ENCODE measurements at regions not wholly inside any gene's neighbourhood (a gene's known extent, or its start where the extent isn't known, plus 50 kb on each side); places are given as distances from the start of the nearest gene placed in this dataset.

DNA sequence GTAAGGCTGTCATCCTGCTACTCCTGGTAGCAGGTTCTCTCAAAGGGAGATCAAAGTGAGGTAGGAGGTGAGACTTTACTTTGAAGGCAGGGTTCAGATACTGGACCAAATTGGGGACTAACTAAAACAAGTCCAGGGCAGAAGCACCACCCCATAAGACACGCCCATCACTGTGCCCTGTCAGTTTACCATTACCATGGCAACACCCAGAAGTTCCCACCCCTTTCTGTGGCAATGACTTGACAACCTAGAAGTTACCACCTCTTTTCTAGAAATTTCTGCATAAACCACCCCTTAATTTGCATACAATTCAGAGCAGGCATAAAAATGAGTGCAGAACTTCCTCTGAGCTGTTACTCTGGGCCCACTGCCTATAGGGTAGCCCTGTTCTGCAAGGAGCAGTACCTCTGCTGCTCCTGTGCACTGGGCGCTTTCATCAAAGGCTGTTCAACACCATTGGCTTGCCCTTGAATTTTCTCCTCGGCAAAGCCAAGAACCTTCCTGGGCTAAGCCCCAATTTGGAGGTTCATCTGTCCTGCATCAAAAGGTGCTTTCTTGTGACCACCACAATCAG lies 64.8 kb upstream of the MAX start:
- DNase-seq, result no peak
- ChIA-PET CTCF (interaction anchor here (1.4 to 5.1 kb wide), 3 partner anchors 245 to 792 kb away, joined by 4 to 54 read pairs (median 30); partner anchors contain the start of gene FUT8), POLR2A (no interaction called here)
- H3K4me2 ChIP-seq, result no peak overlapping the region
- H3K4me1 ChIP-seq (ENCODE audit: control insufficient read depth in 1 of 2, insufficient read depth in 2 of 2, low read depth in 1 of 2, low read length in 1 of 2), result peaks cover 2 to 10% of the 10 kb centered on the region in 2 experiments; a peak in 2 of 4 replicates
- WGBS (ENCODE audit: low lambda C conversion rate), result 75% methylated on average over 3 of the region's 3 CpGs
- no peak overlapping the region for H3K4me3 ChIP-seq (ENCODE audit: low read depth in 2 of 2, low read length in 1 of 2)
- TF ChIP-seq, protein P1, sequence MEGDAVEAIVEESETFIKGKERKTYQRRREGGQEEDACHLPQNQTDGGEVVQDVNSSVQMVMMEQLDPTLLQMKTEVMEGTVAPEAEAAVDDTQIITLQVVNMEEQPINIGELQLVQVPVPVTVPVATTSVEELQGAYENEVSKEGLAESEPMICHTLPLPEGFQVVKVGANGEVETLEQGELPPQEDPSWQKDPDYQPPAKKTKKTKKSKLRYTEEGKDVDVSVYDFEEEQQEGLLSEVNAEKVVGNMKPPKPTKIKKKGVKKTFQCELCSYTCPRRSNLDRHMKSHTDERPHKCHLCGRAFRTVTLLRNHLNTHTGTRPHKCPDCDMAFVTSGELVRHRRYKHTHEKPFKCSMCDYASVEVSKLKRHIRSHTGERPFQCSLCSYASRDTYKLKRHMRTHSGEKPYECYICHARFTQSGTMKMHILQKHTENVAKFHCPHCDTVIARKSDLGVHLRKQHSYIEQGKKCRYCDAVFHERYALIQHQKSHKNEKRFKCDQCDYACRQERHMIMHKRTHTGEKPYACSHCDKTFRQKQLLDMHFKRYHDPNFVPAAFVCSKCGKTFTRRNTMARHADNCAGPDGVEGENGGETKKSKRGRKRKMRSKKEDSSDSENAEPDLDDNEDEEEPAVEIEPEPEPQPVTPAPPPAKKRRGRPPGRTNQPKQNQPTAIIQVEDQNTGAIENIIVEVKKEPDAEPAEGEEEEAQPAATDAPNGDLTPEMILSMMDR (IDR thresholded peaks at IDR 0.05), result no peak
- TF ChIP-seq EP300 (IDR thresholded peaks at IDR 0.05; ENCODE audit: borderline replicate concordance in 1 of 2, low read depth in 1 of 2, low read length in 1 of 2) (no peak), NRF1 (IDR thresholded peaks at IDR 0.05; ENCODE audit: low read depth, low read length) (no peak), TCF12 (IDR thresholded peaks at IDR 0.05) (no peak), MEF2A (IDR thresholded peaks at IDR 0.05; ENCODE audit: borderline replicate concordance, low read depth) (no peak), FOXJ3 (CRISPR knock-in tag; IDR thresholded peaks at IDR 0.05) (no peak)
- no peak overlapping the region for H3K9ac ChIP-seq
- H3K27me3 ChIP-seq (ENCODE audit: insufficient read depth), result no peaks in the 10 kb centered on the region
- H3K79me2 ChIP-seq (ENCODE audit: insufficient read depth), result no peaks in the 10 kb centered on the region
- no peaks in the 10 kb centered on the region for H3K9me3 ChIP-seq
- no peaks in the 10 kb centered on the region for H3K36me3 ChIP-seq (replicated peaks in 1 of 2; ENCODE audit: control insufficient read depth in 1 of 2, insufficient read depth in 2 of 2, low read length in 1 of 2)
- H3K9me2 ChIP-seq, result no peaks in the 10 kb centered on the region
- no peaks in the 10 kb centered on the region for H4K20me1 ChIP-seq (ENCODE audit: insufficient read depth)
- H3F3A ChIP-seq (replicated peaks; ENCODE audit: insufficient read depth), result peaks cover 5% of the 10 kb centered on the region
- no peak overlapping the region for H2AFZ ChIP-seq (ENCODE audit: low read depth)
- no peak overlapping the region for H3K27ac ChIP-seq (ENCODE audit: low read depth in 2 of 2, low read length in 1 of 2)

DNA sequence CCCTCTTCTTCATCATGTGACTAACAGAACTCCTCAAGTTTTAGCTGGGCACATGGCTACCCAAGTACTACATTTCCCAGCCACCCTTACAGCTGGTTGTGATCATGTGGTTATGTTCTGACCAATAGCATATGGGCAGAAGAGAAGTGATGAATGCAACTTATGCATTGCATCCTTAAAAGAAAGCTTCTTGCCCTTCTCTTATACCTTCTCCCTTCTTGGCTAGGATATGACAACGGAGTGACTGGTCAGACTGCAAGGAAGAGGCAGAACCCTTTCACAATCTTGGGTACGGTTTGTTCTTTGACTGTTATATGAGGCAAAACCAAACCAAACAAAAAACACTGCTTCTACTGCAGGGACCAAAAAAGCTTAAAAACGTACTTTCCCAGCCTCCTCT lies 66.5 kb upstream of the MAX start:
- Histone ChIP-seq H2AFZ (ENCODE audit: low read depth) (no peak overlapping the region), H3F3A (replicated peaks; ENCODE audit: insufficient read depth) (peaks cover 5% of the 10 kb centered on the region), H3K4me3 (ENCODE audit: low read depth in 2 of 2, low read length in 1 of 2) (no peak overlapping the region), H3K4me2 (no peak overlapping the region), H3K27ac (ENCODE audit: low read depth in 2 of 2, low read length in 1 of 2) (no peak overlapping the region), H3K36me3 (replicated peaks in 1 of 2; ENCODE audit: control insufficient read depth in 1 of 2, insufficient read depth in 2 of 2, low read length in 1 of 2) (no peaks in the 10 kb centered on the region), H3K79me2 (ENCODE audit: insufficient read depth) (no peaks in the 10 kb centered on the region), H4K20me1 (ENCODE audit: insufficient read depth) (no peaks in the 10 kb centered on the region), H3K9me3 (no peaks in the 10 kb centered on the region), H3K27me3 (ENCODE audit: insufficient read depth) (no peaks in the 10 kb centered on the region), H3K9me2 (no peaks in the 10 kb centered on the region), H3K9ac (no peak overlapping the region), H3K4me1 (ENCODE audit: control insufficient read depth in 1 of 2, insufficient read depth in 2 of 2, low read depth in 1 of 2, low read length in 1 of 2) (peaks cover 2 to 10% of the 10 kb centered on the region in 2 experiments; a peak in 2 of 4 replicates)
- no peak for DNase-seq
- ChIA-PET POLR2A (interaction anchor here (0.8 to 1.1 kb wide), 2 partner anchors 114 to 244 kb away, joined by 3 read pairs; partner anchors contain the start of gene FUT8), CTCF (interaction anchor here (0.5 to 5.1 kb wide), 7 partner anchors 8 to 791 kb away, joined by 3 to 30 read pairs (median 5); partner anchors contain the start of gene FUT8)
- TF ChIP-seq, protein P2, sequence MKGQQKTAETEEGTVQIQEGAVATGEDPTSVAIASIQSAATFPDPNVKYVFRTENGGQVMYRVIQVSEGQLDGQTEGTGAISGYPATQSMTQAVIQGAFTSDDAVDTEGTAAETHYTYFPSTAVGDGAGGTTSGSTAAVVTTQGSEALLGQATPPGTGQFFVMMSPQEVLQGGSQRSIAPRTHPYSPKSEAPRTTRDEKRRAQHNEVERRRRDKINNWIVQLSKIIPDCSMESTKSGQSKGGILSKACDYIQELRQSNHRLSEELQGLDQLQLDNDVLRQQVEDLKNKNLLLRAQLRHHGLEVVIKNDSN (IDR thresholded peaks at IDR 0.05; ENCODE audit: borderline replicate concordance, low read depth), result peak; percentile 62; the same call in 1 of the 2 replicates
- TF ChIP-seq, protein P3, sequence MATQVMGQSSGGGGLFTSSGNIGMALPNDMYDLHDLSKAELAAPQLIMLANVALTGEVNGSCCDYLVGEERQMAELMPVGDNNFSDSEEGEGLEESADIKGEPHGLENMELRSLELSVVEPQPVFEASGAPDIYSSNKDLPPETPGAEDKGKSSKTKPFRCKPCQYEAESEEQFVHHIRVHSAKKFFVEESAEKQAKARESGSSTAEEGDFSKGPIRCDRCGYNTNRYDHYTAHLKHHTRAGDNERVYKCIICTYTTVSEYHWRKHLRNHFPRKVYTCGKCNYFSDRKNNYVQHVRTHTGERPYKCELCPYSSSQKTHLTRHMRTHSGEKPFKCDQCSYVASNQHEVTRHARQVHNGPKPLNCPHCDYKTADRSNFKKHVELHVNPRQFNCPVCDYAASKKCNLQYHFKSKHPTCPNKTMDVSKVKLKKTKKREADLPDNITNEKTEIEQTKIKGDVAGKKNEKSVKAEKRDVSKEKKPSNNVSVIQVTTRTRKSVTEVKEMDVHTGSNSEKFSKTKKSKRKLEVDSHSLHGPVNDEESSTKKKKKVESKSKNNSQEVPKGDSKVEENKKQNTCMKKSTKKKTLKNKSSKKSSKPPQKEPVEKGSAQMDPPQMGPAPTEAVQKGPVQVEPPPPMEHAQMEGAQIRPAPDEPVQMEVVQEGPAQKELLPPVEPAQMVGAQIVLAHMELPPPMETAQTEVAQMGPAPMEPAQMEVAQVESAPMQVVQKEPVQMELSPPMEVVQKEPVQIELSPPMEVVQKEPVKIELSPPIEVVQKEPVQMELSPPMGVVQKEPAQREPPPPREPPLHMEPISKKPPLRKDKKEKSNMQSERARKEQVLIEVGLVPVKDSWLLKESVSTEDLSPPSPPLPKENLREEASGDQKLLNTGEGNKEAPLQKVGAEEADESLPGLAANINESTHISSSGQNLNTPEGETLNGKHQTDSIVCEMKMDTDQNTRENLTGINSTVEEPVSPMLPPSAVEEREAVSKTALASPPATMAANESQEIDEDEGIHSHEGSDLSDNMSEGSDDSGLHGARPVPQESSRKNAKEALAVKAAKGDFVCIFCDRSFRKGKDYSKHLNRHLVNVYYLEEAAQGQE (IDR thresholded peaks at IDR 0.05; ENCODE audit: low read depth, low read length), result no peak
- TF ChIP-seq NFIC (IDR thresholded peaks at IDR 0.05; ENCODE audit: borderline replicate concordance), result no peak
- WGBS (ENCODE audit: low lambda C conversion rate), result 75% methylated on average over 3 of the region's 3 CpGs

Data from SK-N-SH (cell line).